Activated T-cell treated with anti-CD3 and anti-CD28 coated beads for 24 hours (primary cell): ENCODE measurements at regions not wholly inside any gene's neighbourhood (a gene's known extent, or its start where the extent isn't known, plus 50 kb on each side); places are given as distances from the start of the nearest gene placed in this dataset.

Experiments used
- DNase-seq: peaks from one replicate; pipeline ENCODE4 v3.0.0-alpha.2; 2020; ENCODE audit warnings: low read depth

DNA sequence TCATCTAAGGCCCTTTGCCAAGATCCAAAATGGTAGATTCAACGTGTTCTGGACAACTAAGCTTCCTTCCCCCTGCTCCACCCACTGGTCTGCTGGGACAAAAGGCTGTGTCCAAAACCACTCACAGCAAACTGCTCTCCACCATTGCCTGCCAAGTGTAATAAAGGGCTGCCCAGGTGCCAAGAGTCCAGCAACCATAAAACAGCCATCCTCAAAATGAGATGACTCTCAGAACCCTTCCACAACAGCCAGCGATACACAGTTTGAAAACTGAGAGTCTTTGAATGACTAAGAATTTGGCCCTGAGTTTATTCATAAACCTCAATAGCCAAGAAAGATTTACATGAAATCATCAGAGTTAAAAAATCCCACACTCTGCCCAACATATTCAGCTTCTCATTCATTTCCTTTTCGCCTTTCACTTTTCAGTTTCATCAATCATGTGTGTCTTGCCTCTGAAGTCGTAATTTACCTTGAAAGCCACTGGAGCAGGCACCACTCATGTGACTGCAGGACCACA lies 658.1 kb upstream of the MGMT start:
- DNase-seq = no peak

- DNase-seq = no peak
Measured at GRCh38 chr10:128811511-128811910, 655.5 kb upstream of the MGMT start.

GRCh38 chr10:128812000-128812399 lies 655.0 kb upstream of the MGMT start:
- DNase-seq = no peak

GRCh38 chr10:128813574-128813973 lies 653.5 kb upstream of the MGMT start:
- no peak for DNase-seq

- DNase-seq = no peak
Measured at GRCh38 chr10:128814024-128814423, 653.0 kb upstream of the MGMT start.

GRCh38 chr10:128814782-128815181 lies 652.3 kb upstream of the MGMT start:
- no peak for DNase-seq

DNA sequence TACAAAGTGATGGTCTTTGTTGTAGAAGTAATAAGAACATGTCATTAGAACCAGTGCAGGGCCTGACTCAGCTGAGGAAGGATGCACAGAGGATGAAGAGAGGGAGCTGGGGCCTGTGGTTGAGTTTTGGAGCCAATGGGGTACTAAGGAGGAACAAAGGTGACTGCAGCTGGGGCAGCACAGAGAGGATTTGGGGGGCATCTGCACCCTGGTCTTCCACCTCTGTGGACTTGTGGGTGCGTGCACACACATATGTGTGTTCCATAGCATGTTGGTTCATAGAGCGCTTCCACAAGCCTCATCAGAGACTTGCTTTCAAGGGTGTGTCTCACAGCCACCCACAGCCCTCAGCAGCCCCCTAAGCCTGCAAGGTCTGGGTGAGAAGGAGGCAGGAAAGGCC lies 650.3 kb upstream of the MGMT start:
- DNase-seq = no peak

DNA sequence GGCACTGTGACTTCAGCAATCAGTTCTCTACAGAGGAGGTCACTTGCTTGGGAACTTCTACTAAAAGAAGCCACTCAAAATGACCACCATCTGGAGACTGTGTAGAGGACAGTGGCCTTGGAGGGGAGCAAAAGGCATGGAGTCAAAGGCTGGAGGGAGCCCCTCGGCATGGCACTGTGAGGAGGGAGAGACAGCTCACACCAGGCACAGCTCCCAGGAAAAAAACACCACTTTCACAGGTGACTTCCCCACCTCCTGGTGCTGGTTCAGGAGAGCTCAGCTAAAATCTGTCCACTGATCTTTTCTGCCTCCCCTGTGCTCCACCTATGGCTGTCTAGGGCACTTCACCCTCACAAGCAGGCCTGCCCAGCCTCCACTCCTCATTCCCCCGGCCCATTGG lies 649.4 kb upstream of the MGMT start:
- DNase-seq = no peak

DNA sequence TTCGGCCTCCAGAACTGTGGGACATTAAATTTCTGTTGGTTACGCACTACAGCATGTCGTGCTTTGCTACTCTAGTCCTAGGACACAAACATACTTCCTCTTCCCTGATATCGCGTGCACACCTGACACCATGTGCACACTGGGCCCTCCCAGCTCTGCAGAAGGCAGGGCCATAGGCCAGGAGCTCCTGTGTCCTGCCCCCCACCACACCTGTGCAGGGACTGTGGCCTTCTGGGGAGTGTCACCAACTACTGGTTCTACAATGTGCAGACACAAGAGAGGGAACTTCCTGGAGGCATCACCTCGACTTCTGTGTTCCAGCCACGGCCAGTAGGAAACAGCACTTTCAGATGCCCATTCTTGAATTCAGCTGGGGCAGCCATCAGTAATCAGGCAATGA lies 646.4 kb upstream of the MGMT start:
- DNase-seq = no peak

DNA sequence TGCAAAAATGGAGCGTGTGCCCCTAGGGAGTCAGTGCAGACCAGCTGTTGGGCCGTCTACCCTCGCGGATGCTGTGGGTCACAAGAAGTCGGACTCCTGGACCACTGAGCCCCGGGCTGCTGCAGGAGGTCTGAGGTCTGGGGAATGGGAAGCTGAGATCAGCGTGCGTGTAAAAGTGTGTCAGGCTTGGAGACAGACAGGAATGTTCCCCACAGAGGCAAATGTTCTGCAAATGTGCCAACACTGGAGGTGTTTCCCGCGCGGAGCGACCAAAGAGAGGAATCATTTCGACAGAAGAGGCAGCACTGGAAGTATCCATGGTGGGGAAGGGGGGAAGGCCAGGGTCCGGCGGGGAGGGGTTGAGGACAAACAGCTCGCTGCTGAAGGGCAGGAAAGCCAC lies 643.8 kb upstream of the MGMT start:
- no peak for DNase-seq

- no peak for DNase-seq
Measured at GRCh38 chr10:128825626-128826025, 641.4 kb upstream of the MGMT start.

- no peak for DNase-seq
Measured at GRCh38 chr10:128833671-128834070, 633.4 kb upstream of the MGMT start.

GRCh38 chr10:128835361-128835760 lies 631.7 kb upstream of the MGMT start:
- DNase-seq = no peak

DNA sequence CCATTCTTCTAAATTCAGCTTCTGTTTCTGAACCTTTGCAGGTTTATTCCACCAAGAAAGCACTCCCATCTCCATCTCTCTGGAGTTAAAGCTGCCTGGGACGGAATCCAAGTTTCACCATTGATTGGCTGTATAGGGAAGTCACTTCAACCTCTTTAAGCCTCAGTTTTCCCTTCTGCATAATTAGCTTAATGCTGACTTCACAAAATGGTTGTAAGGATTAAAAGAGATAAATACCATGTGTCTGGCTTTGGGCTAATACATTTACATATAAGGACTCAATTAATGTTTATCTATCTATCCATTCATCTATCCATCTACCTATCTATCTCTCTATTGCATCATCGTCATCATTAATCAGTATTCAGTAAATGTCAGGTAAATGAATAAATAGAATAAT lies 629.6 kb upstream of the MGMT start:
- no peak for DNase-seq

- no peak for DNase-seq
Measured at GRCh38 chr10:128839134-128839533, 627.9 kb upstream of the MGMT start.

- DNase-seq = no peak
Measured at GRCh38 chr10:128839701-128840100, 627.3 kb upstream of the MGMT start.

GRCh38 chr10:128843972-128844371 lies 623.1 kb upstream of the MGMT start:
- DNase-seq = no peak

- DNase-seq = no peak
Measured at GRCh38 chr10:128846927-128847326, 620.1 kb upstream of the MGMT start.

DNA sequence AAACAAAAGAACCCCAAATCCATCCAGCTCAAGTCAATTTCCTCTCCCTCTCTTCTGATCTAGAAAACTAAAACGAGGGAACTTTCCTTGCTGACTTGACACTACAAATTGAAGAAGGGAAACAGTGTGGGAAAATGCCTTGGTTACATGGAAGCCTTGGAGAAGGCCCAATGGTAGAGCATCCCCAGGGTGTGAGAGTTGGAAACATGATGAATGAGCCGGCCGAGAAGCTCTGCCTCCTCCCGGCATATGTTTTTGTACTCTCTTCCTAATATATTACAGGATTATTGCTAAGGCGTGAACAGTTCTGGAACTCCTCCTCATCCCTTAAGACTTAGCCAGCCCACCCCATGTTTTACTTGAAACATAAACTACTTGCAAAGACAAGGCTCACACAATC lies 618.2 kb upstream of the MGMT start:
- DNase-seq = no peak

DNA sequence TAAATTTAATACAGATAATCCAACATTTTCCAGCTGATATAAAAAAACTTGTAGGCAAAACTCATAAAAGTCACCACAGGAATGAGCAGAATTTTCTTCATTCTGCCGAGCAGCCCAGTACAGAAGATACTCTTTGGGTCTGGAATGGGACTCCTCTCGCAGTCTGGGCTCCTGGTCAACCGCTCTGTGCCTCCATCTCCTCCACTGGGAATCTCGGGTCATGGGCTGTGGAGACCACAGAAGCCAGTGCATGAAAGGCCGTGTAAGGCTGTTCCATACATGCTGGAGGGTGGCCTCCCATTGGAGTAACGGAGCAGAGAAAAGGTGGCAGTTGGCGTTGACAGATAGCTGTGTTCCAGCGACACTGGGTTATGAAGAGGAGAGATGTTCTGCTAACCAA lies 616.4 kb upstream of the MGMT start:
- DNase-seq = no peak

- no peak for DNase-seq
Measured at GRCh38 chr10:128851281-128851680, 615.8 kb upstream of the MGMT start.

DNA sequence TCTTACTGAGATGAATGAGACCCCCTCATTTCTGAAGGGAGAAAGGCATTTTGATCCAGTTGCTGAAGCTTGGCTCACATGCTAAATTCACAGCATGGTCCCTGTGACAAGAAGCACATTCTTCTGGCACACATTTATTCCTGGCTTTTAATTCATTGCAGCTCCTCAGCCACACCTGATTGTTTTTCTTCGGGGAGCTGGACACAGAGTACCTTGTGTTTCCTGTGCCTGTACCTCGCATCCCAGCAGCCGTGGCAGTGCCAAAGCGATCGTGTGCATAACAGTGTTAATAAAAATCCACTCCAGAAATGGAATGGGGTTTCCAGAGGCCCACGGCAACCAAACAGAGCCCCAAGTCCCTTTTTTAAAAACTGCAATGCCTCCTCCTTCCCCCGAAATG lies 615.3 kb upstream of the MGMT start:
- DNase-seq = no peak

DNA sequence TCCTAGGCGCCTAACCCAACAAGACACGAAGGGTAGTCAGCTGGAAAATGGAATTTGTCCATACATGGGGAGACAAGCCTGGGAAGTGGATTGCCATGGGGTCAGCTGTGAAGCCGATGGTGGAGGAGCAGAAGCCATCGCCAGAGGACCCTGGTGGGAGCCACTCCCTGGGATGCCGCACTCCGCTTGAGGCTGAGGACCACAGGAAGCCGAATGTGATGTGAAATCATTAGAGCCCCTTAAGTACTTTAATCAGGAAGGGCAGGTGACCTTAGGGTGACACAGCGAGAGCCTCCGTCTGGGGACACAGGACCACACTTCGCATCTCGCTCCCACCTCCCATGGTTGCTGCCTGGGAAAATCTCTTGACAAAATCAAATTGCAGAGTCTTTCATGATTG lies 614.6 kb upstream of the MGMT start:
- DNase-seq = no peak

- no peak for DNase-seq
Measured at GRCh38 chr10:128852902-128853301, 614.1 kb upstream of the MGMT start.

DNA sequence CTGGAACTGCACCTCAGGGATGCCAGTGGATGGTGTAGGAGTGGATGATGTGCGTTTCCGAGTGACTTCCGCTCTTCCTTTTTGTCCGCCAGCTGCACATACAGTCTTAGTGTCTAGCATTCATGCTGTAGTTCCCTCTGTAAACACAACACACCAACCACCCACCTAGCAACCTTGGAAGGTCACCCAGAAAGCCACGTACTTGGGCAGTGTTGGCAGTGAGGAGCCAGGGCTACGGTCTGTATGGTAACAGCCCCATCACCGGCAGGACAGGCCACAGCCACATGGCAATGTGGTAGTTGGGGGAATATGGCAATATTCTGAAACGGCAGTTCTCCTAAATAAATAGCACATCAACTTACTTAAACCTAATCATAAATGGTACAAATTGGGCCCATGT lies 613.5 kb upstream of the MGMT start:
- no peak for DNase-seq
